D721Med (cell line): ENCODE measurements at regions not wholly inside any gene's neighbourhood (a gene's known extent, or its start where the extent isn't known, plus 50 kb on each side); places are given as distances from the start of the nearest gene placed in this dataset.
"Not testable (repeated sequence)": the region's sequence is repeated elsewhere in the genome, so short reads cannot be mapped to it uniquely, and the experiment has no call there.

Experiments
- DNase-seq: peaks from one replicate; pipeline ENCODE4 v3.0.0; 2011; ENCODE audit warnings: low spot score; ENCODE audit not compliant: insufficient read length
- FAIRE-seq: peaks from 2 replicates; lab custom pipeline; 2011; peaks lifted over from hg19 to GRCh38; lab: Jason Lieb, UNC
- CTCF ChIP-seq: IDR thresholded peaks from 2 replicates; pipeline ENCODE4 v1.5.1; 2012; ENCODE audit warnings: mild to moderate bottlenecking, control low read depth; ENCODE audit not compliant: insufficient read depth; ENCODE audit errors: missing control alignments

- FAIRE-seq, result no peak
- no peak for DNase-seq
- no peak for TF ChIP-seq CTCF
Observed at GRCh38 chrX:25130619-25131018, 114.9 kb upstream of the ARX start.

- no peak for DNase-seq
- no peak for FAIRE-seq
- TF ChIP-seq CTCF, result no peak
Observed at GRCh38 chrX:25125483-25125882, 109.7 kb upstream of the ARX start.

GRCh38 chrX:25124391-25124790 is 108.6 kb upstream of the ARX start:
- FAIRE-seq (no peak), DNase-seq (no peak)
- TF ChIP-seq CTCF, result no peak

- DNase-seq, result no peak
- no peak for FAIRE-seq
- TF ChIP-seq CTCF, result no peak
Observed at GRCh38 chrX:25112156-25112555, 96.4 kb upstream of the ARX start.

- FAIRE-seq (no peak), DNase-seq (no peak)
- TF ChIP-seq CTCF, result no peak
Observed at GRCh38 chrX:25108481-25108880, 92.7 kb upstream of the ARX start.

GRCh38 chrX:25105221-25105620 is 89.5 kb upstream of the ARX start:
- no peak for TF ChIP-seq CTCF
- DNase-seq (no peak), FAIRE-seq (no peak)

- no peak for TF ChIP-seq CTCF
- no peak for FAIRE-seq
- no peak for DNase-seq
Observed at GRCh38 chrX:25096522-25097045, 80.8 kb upstream of the ARX start.

- not testable (repeated sequence) for DNase-seq, FAIRE-seq
Observed at GRCh38 chrX:25091152-25091551, 75.4 kb upstream of the ARX start.
